ENCODE measurements at regions not wholly inside any gene's neighbourhood (a gene's known extent, or its start where the extent isn't known, plus 50 kb on each side); places are given as distances from the start of the nearest gene placed in this dataset.

GRCh38 chr9:26271495-26272122 is 593.4 kb upstream of the TUSC1 start:
- TF ChIP-seq GATA3 (IDR thresholded peaks at IDR 0.05; ENCODE audit: low read depth, low read length) (no peak), GATA2 (IDR thresholded peaks at IDR 0.05; ENCODE audit: low read depth, low read length) (no peak)
